H1 (cell line): ENCODE measurements at regions not wholly inside any gene's neighbourhood (a gene's known extent, or its start where the extent isn't known, plus 50 kb on each side); places are given as distances from the start of the nearest gene placed in this dataset.

Experiments used
- BACH1 ChIP-seq: IDR thresholded peaks from 2 replicates; pipeline ENCODE4 v1.6.1; 2012; ENCODE audit warnings: low read length, improper control_type of control experiment
- POLR2AphosphoS5 ChIP-seq: IDR thresholded peaks from 2 replicates; pipeline ENCODE4 v1.6.1; 2011; ENCODE audit warnings: low read depth, low read length
- SIX5 ChIP-seq: IDR thresholded peaks from 2 replicates; pipeline ENCODE4 v1.6.1; 2011; ENCODE audit warnings: mild to moderate bottlenecking, low read depth, low read length
- TF ChIP-seq, protein P1 (sequence below): IDR thresholded peaks from 2 replicates; pipeline ENCODE4 v1.6.1; 2012; ENCODE audit warnings: inconsistent platforms
- TF ChIP-seq, protein P2 (sequence below), 3 experiments: IDR thresholded peaks; 1 replicate in 2 of 3; 2 replicates in 1 of 3; pipeline versions ENCODE4 v1.5.1 to v1.6.1; 2011; ENCODE audit warnings: low read length in 3 of 3, mild to moderate bottlenecking in 3 of 3, inconsistent platforms in 2 of 3, low read depth in 1 of 3, moderate library complexity in 1 of 3; ENCODE audit not compliant: insufficient read depth in 1 of 3; ENCODE audit errors: control extremely low read depth in 1 of 3

DNA sequence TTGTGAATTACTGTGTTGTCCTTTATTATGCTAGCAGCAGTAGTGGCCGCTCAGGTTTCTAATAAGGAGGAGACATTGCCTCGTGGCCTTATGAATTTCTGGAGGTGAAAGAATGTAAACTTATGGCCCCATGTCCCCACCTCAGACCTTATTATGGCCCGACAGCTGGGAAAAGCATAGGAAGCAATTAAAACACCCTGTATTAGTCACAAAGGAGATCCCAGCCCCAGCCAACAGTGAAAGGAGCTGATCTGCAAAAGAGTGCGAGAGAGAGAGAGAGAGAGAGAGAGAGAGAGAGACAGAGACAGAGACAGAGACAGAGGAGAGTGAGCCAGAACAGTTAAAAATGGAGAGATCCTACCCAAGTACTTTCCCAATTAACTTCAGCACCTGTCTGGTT, 269.3 kb downstream of the DMRT2 start:
- no peak for TF ChIP-seq POLR2AphosphoS5
- TF ChIP-seq, protein P1, sequence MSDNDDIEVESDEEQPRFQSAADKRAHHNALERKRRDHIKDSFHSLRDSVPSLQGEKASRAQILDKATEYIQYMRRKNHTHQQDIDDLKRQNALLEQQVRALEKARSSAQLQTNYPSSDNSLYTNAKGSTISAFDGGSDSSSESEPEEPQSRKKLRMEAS, result no peak
- TF ChIP-seq, protein P2, sequence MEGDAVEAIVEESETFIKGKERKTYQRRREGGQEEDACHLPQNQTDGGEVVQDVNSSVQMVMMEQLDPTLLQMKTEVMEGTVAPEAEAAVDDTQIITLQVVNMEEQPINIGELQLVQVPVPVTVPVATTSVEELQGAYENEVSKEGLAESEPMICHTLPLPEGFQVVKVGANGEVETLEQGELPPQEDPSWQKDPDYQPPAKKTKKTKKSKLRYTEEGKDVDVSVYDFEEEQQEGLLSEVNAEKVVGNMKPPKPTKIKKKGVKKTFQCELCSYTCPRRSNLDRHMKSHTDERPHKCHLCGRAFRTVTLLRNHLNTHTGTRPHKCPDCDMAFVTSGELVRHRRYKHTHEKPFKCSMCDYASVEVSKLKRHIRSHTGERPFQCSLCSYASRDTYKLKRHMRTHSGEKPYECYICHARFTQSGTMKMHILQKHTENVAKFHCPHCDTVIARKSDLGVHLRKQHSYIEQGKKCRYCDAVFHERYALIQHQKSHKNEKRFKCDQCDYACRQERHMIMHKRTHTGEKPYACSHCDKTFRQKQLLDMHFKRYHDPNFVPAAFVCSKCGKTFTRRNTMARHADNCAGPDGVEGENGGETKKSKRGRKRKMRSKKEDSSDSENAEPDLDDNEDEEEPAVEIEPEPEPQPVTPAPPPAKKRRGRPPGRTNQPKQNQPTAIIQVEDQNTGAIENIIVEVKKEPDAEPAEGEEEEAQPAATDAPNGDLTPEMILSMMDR (IDR thresholded peaks at IDR 0.05; ENCODE audit: control extremely low read depth in 1 of 3, insufficient read depth in 1 of 3, low read depth in 1 of 3, low read length in 3 of 3), result no peak
- no peak for TF ChIP-seq SIX5
- TF ChIP-seq BACH1, result no peak
